SH-SY5Y (cell line): ENCODE measurements at regions not wholly inside any gene's neighbourhood (a gene's known extent, or its start where the extent isn't known, plus 50 kb on each side); places are given as distances from the start of the nearest gene placed in this dataset.

ENCODE experiments used
- GATA2 ChIP-seq: IDR thresholded peaks from 2 replicates; pipeline ENCODE4 v1.6.1; 2011; ENCODE audit warnings: mild to moderate bottlenecking, low read depth, low read length
- GATA3 ChIP-seq: IDR thresholded peaks from 2 replicates; pipeline ENCODE4 v1.6.1; 2011; ENCODE audit warnings: low read depth, mild to moderate bottlenecking, low read length, moderate library complexity

DNA sequence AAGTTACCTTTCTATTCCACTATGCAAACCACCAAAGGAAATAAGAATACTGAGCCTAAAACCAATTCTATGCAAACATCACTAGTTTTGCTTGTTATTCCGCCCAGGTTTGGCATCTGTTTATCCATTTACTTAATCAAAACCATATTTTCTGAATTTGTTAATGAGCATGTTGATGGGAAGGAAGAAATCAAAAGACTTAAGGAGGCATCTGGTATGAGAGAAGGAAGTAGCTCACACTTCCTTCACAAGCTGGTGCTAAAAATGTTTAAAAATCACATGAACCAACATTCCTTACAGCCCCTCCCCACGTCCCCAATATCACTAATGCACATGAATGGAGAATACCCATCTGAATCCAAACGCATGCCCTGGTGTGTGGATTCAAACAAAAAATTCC is 52.0 kb upstream of the PRKAR2B start:
- no peak for TF ChIP-seq GATA2
- TF ChIP-seq GATA3, result no peak
